ENCODE measurements at regions not wholly inside any gene's neighbourhood (a gene's known extent, or its start where the extent isn't known, plus 50 kb on each side); places are given as distances from the start of the nearest gene placed in this dataset.

DNA sequence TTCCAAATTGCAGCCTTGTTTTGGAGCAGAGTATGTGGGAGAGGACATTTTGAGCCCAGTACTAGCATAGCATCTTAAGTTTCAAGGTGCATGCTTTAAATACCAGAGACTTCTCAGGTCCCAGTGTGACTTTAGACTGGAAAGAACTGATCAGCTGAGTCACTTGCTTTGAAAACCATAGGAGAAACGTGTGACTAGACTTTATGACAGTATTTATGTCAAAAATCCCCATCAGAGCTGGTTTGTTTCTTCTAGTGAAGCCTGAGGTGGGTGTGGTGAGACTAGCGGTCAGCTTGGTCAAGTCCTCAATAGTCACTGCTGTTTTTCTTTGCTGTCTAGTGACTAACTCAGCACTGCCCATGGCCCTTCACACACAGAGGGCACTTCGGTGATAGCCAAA is 724.2 kb downstream of the GATA3 start:
- no peak overlapping the region for H3K27ac ChIP-seq (ENCODE audit: low read depth in 1 of 2, low read length in 2 of 2)
- H3K9ac ChIP-seq (ENCODE audit: low read depth in 1 of 2, low read length in 2 of 2), result no peak overlapping the region
- WGBS, result 58% methylated on average over 3 of the region's 3 CpGs
- TF ChIP-seq JUND (IDR thresholded peaks at IDR 0.05) (no peak), FOXA1 (IDR thresholded peaks at IDR 0.05) (no peak), TAF1 (conservative IDR thresholded peaks at IDR 0.05) (no peak), NR2F2 (IDR thresholded peaks at IDR 0.05) (no peak), FOXA2 (IDR thresholded peaks at IDR 0.05) (no peak), HNF4A (conservative IDR thresholded peaks at IDR 0.05) (no peak), RAD21 (IDR thresholded peaks at IDR 0.05) (no peak), YY1 (IDR thresholded peaks at IDR 0.05) (no peak)
- TF ChIP-seq, protein P1, sequence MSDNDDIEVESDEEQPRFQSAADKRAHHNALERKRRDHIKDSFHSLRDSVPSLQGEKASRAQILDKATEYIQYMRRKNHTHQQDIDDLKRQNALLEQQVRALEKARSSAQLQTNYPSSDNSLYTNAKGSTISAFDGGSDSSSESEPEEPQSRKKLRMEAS (IDR thresholded peaks at IDR 0.05), result no peak
- TF ChIP-seq, protein P2, sequence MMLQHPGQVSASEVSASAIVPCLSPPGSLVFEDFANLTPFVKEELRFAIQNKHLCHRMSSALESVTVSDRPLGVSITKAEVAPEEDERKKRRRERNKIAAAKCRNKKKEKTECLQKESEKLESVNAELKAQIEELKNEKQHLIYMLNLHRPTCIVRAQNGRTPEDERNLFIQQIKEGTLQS (IDR thresholded peaks at IDR 0.05), result no peak
- TF ChIP-seq, protein P3, sequence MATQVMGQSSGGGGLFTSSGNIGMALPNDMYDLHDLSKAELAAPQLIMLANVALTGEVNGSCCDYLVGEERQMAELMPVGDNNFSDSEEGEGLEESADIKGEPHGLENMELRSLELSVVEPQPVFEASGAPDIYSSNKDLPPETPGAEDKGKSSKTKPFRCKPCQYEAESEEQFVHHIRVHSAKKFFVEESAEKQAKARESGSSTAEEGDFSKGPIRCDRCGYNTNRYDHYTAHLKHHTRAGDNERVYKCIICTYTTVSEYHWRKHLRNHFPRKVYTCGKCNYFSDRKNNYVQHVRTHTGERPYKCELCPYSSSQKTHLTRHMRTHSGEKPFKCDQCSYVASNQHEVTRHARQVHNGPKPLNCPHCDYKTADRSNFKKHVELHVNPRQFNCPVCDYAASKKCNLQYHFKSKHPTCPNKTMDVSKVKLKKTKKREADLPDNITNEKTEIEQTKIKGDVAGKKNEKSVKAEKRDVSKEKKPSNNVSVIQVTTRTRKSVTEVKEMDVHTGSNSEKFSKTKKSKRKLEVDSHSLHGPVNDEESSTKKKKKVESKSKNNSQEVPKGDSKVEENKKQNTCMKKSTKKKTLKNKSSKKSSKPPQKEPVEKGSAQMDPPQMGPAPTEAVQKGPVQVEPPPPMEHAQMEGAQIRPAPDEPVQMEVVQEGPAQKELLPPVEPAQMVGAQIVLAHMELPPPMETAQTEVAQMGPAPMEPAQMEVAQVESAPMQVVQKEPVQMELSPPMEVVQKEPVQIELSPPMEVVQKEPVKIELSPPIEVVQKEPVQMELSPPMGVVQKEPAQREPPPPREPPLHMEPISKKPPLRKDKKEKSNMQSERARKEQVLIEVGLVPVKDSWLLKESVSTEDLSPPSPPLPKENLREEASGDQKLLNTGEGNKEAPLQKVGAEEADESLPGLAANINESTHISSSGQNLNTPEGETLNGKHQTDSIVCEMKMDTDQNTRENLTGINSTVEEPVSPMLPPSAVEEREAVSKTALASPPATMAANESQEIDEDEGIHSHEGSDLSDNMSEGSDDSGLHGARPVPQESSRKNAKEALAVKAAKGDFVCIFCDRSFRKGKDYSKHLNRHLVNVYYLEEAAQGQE (IDR thresholded peaks at IDR 0.05), result no peak
- TF ChIP-seq, protein P4, sequence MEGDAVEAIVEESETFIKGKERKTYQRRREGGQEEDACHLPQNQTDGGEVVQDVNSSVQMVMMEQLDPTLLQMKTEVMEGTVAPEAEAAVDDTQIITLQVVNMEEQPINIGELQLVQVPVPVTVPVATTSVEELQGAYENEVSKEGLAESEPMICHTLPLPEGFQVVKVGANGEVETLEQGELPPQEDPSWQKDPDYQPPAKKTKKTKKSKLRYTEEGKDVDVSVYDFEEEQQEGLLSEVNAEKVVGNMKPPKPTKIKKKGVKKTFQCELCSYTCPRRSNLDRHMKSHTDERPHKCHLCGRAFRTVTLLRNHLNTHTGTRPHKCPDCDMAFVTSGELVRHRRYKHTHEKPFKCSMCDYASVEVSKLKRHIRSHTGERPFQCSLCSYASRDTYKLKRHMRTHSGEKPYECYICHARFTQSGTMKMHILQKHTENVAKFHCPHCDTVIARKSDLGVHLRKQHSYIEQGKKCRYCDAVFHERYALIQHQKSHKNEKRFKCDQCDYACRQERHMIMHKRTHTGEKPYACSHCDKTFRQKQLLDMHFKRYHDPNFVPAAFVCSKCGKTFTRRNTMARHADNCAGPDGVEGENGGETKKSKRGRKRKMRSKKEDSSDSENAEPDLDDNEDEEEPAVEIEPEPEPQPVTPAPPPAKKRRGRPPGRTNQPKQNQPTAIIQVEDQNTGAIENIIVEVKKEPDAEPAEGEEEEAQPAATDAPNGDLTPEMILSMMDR (IDR thresholded peaks at IDR 0.05; ENCODE audit: low read depth, low read length, missing input control), result no peak
- no peak overlapping the region for H3K4me3 ChIP-seq (ENCODE audit: low read depth in 1 of 3, low read length in 3 of 3)
- peaks cover 0 to 5% (median 0%) of the 10 kb centered on the region in 4 donors for H3K27me3 ChIP-seq (ENCODE audit: control insufficient read depth in 4 of 4, insufficient read depth in 4 of 4, low read length in 3 of 4)
- H3K36me3 ChIP-seq (ENCODE audit: control insufficient read depth in 4 of 4, insufficient read depth in 3 of 4, low read depth in 1 of 4, low read length in 3 of 4), result no peaks in the 10 kb centered on the region
- no peaks in the 10 kb centered on the region for H3K9me3 ChIP-seq (ENCODE audit: control insufficient read depth in 4 of 4, low read length in 3 of 4)
- no peak for DNase-seq (ENCODE audit: low spot score)
- H3K4me1 ChIP-seq (ENCODE audit: control insufficient read depth in 4 of 4, insufficient read depth in 4 of 4, low read length in 3 of 4), result no peaks in the 10 kb centered on the region

DNA sequence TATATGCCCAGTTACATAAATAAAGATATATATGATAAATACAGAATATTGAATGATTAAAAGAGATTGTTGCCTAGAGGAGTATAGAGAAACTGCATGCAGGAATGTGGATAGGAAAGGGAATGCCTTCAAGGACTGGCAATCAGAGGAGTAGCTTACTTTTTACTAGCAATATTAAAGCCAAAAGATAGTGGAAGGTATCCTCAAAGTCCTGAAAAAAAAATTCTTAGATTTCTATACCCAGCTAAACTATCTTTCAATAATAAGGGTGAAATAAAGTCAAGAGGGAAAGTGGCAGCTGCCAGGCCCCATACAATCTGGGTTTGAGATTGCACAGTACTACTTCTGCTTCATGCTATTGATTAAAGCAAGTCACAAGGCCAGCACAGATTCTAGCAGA is 733.2 kb downstream of the GATA3 start:
- no peak for DNase-seq (ENCODE audit: low spot score)
- H3K27ac ChIP-seq (ENCODE audit: low read depth in 1 of 2, low read length in 2 of 2), result no peak overlapping the region
- no peaks in the 10 kb centered on the region for H3K36me3 ChIP-seq (ENCODE audit: control insufficient read depth in 4 of 4, insufficient read depth in 3 of 4, low read depth in 1 of 4, low read length in 3 of 4)
- peaks cover 0 to 6% (median 3%) of the 10 kb centered on the region in 4 donors for H3K9me3 ChIP-seq (ENCODE audit: control insufficient read depth in 4 of 4, low read length in 3 of 4)
- H3K9ac ChIP-seq (ENCODE audit: low read depth in 1 of 2, low read length in 2 of 2), result no peak overlapping the region
- H3K27me3 ChIP-seq (ENCODE audit: control insufficient read depth in 4 of 4, insufficient read depth in 4 of 4, low read length in 3 of 4), result no peaks in the 10 kb centered on the region
- no peak overlapping the region for H3K4me3 ChIP-seq (ENCODE audit: low read depth in 1 of 3, low read length in 3 of 3)
- TF ChIP-seq HNF4A (conservative IDR thresholded peaks at IDR 0.05) (no peak), YY1 (IDR thresholded peaks at IDR 0.05) (no peak), NR2F2 (IDR thresholded peaks at IDR 0.05) (no peak), RXRA (IDR thresholded peaks at IDR 0.05) (no peak), GABPA (IDR thresholded peaks at IDR 0.05 in 1 of 2, conservative IDR thresholded peaks at IDR 0.05 in 1 of 2) (no peak), FOXA1 (IDR thresholded peaks at IDR 0.05) (no peak), EGR1 (IDR thresholded peaks at IDR 0.05; ENCODE audit: low read depth in 2 of 2) (no peak), TAF1 (conservative IDR thresholded peaks at IDR 0.05) (no peak), SP1 (IDR thresholded peaks at IDR 0.05) (no peak), FOXA2 (IDR thresholded peaks at IDR 0.05) (no peak)
- TF ChIP-seq, protein P1 (IDR thresholded peaks at IDR 0.05), result no peak
- TF ChIP-seq, protein P3 (IDR thresholded peaks at IDR 0.05), result no peak
- TF ChIP-seq, protein P2 (IDR thresholded peaks at IDR 0.05), result no peak
- TF ChIP-seq, protein P4 (IDR thresholded peaks at IDR 0.05; ENCODE audit: low read depth, low read length, missing input control), result no peak
- TF ChIP-seq, protein P5, sequence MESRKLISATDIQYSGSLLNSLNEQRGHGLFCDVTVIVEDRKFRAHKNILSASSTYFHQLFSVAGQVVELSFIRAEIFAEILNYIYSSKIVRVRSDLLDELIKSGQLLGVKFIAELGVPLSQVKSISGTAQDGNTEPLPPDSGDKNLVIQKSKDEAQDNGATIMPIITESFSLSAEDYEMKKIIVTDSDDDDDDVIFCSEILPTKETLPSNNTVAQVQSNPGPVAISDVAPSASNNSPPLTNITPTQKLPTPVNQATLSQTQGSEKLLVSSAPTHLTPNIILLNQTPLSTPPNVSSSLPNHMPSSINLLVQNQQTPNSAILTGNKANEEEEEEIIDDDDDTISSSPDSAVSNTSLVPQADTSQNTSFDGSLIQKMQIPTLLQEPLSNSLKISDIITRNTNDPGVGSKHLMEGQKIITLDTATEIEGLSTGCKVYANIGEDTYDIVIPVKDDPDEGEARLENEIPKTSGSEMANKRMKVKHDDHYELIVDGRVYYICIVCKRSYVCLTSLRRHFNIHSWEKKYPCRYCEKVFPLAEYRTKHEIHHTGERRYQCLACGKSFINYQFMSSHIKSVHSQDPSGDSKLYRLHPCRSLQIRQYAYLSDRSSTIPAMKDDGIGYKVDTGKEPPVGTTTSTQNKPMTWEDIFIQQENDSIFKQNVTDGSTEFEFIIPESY (IDR thresholded peaks at IDR 0.05), result no peak
- no peaks in the 10 kb centered on the region for H3K4me1 ChIP-seq (ENCODE audit: control insufficient read depth in 4 of 4, insufficient read depth in 4 of 4, low read length in 3 of 4)
